ENCODE measurements at regions not wholly inside any gene's neighbourhood (a gene's known extent, or its start where the extent isn't known, plus 50 kb on each side); places are given as distances from the start of the nearest gene placed in this dataset.

GRCh38 chr5:145130996-145131395, 704.1 kb downstream of the PRELID2 start:
- TF ChIP-seq CTCF (IDR thresholded peaks at IDR 0.05; ENCODE audit: low read depth, low read length) (no peak), POLR2A (IDR thresholded peaks at IDR 0.05; ENCODE audit: extremely low read depth, insufficient read length) (no peak), MAX (IDR thresholded peaks at IDR 0.05; ENCODE audit: low read depth, low read length) (no peak)

All from NB4 (cell line).